ENCODE measurements at regions not wholly inside any gene's neighbourhood (a gene's known extent, or its start where the extent isn't known, plus 50 kb on each side); places are given as distances from the start of the nearest gene placed in this dataset.

DNA sequence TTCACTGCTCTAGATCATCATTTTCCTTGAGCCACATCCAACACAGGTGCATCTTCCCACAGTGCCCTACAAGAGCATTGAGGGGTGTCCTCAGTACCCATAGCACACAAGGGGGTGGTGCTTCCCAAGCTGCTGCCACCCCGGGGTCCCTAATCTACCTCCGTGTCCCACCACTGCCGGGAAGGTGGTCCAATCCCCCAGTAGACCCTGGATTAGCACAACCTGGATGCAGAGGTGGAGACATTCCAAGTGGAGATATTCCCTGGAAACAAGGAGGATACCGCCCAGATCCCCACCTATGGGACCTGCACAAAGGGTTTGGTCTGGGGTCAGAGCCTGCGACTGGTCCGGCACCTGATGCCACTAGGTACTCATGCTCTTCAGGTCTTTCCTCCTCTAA lies 284.8 kb upstream of the PPP2R2D start:
- Mint-ChIP-seq H3K9me3 (peaks cover 5% of the 10 kb centered on the region), H3K4me1 (no peaks in the 10 kb centered on the region), H3K27ac (ENCODE audit: low read depth) (no peak overlapping the region), H3K36me3 (ENCODE audit: insufficient read depth) (no peaks in the 10 kb centered on the region), H3K4me3 (no peak overlapping the region), H3K27me3 (peaks cover 17% of the 10 kb centered on the region)
- no peak for DNase-seq (ENCODE audit: low spot score in 2 of 2)
- ATAC-seq (replicated peaks; ENCODE audit: extremely low read depth, poor library complexity, severe bottlenecking) = no peak

DNA sequence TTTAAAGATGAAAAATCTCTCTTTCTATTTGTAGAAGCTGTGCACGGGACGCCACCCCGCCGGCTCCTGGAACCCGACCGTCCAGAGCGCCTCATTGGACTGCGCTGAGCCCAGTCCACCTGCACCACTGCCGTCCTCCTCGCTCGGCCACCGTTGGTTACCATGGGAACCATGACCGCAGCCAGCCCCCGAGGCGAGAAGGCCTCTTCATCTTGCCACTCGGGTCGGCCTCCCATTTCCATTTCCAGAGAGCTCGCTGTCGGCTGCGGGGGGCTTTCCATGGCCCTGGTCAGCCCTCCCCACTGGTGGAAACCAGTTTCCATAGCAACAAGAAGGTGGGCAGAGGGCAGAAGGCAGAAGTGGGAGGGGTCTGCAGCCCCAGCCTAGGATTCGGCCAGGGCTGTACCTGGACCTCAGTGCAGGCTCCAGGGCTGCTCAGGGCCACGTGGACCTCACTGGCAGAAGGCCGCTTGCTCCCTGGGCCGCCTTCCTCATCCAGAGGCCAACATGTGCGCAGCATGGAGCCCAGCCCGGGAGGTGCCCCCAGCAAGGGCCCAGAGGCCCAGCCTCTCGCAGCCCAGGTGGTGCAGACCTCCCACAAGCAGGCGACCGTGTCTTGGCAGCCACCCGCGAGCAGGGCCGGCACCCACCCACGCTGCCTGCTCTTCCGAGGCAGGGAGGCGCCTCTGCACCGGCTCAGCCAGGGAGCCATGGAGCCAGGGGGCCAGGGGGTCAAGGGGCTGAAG lies 283.5 kb upstream of the PPP2R2D start:
- H3K9me3 Mint-ChIP-seq = peaks cover 5% of the 10 kb centered on the region

DNA sequence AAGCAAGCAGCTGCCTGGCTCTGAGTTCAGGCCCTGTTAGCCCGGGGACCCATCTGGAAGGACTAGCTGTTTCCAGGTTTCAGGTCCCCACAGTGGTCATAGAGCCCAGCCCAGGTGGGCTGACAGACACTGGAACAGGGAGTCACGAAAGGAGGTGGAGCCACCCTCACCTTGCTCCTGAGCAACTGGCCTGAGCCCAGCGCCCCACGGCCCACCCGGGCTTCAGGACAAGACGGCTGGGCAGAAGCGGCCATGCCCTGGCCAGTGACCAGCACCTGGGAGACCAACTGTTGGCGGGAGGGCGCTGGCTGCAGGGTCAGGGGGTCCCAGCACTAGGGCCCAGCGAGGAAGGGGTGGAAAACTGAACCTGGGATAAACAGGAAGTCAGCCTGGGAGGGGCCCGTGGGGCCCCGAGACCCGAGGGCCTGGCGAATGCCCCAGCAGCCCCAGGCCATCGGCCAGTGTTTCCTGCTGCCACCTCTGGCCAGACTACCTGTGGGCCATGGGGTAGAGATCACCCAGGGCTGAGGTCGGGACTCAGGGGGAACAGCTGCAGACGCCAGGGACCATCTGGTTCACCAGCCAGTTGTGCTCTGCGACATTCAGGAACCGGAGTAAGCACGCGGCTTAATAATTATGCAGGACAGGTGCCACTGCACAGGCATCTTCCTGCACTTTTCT lies 282.1 kb upstream of the PPP2R2D start:
- Mint-ChIP-seq H3K27ac (ENCODE audit: low read depth) (no peak overlapping the region), H3K9me3 (peaks cover 4% of the 10 kb centered on the region), H3K4me3 (no peak overlapping the region), H3K4me1 (no peaks in the 10 kb centered on the region), H3K27me3 (peaks cover 12% of the 10 kb centered on the region), H3K36me3 (ENCODE audit: insufficient read depth) (no peaks in the 10 kb centered on the region)
- DNase-seq (ENCODE audit: low spot score in 2 of 2) (no peak), ATAC-seq (replicated peaks; ENCODE audit: extremely low read depth, poor library complexity, severe bottlenecking) (no peak)

More for the DNA sequence above, 283.5 kb upstream of the PPP2R2D start:
- H3K27ac Mint-ChIP-seq (ENCODE audit: low read depth) = no peak overlapping the region
- H3K36me3 Mint-ChIP-seq (ENCODE audit: insufficient read depth) = no peaks in the 10 kb centered on the region
- H3K4me3 Mint-ChIP-seq = no peak overlapping the region
- H3K27me3 Mint-ChIP-seq = peaks cover 17% of the 10 kb centered on the region
- no peaks in the 10 kb centered on the region for H3K4me1 Mint-ChIP-seq
- no peak for DNase-seq (ENCODE audit: low spot score in 2 of 2)
- no peak for ATAC-seq (replicated peaks; ENCODE audit: extremely low read depth, poor library complexity, severe bottlenecking)

DNA sequence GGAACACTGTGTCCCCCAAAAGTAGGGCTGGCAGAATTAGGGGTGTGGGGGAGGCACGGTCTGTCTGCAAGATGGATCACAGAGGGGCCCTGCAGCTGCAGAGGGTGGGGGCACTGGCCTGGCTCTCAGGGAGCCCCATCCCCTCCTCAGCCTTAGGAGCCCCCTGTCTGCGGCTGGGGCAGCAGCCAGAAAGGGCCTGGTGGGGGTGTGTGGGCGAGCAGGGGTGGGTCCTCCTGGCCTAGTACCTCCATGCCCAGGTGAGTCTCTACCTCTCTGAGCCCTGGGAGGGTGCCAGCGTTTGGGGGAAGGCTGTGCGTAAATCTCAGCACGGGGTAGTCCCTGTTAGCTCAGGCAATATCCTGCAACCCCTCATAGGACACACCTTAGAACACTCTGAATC lies 280.5 kb upstream of the PPP2R2D start:
- Mint-ChIP-seq H3K4me1 (no peaks in the 10 kb centered on the region), H3K27me3 (no peaks in the 10 kb centered on the region), H3K9me3 (no peaks in the 10 kb centered on the region), H3K27ac (ENCODE audit: low read depth) (no peak overlapping the region), H3K4me3 (no peak overlapping the region), H3K36me3 (ENCODE audit: insufficient read depth) (no peaks in the 10 kb centered on the region)
- ATAC-seq (replicated peaks; ENCODE audit: extremely low read depth, poor library complexity, severe bottlenecking) (no peak), DNase-seq (ENCODE audit: low spot score in 2 of 2) (no peak)

DNA sequence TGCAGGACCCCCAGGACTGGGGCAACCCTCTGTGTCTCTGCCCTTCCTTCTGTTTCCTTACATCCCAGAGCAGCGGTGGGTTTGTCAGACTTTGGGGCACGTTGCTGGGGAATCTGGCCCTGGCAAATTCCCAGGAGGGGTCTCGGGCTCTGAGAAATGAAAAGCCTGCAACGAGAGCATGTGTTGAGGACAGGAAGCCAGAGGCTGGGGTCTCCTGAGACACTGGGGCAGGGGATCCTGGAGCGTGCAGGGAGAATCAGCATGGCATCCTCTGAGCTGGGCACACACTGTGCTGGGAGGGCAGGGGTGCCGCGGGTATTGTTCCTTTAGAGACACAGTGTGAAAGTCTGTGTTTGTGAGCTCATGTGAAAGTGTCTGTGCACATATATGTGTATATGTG lies 279.9 kb upstream of the PPP2R2D start:
- ATAC-seq (replicated peaks; ENCODE audit: extremely low read depth, poor library complexity, severe bottlenecking) = no peak
- Mint-ChIP-seq H3K4me3 (no peak overlapping the region), H3K27ac (ENCODE audit: low read depth) (no peak overlapping the region), H3K27me3 (no peaks in the 10 kb centered on the region), H3K4me1 (no peaks in the 10 kb centered on the region), H3K36me3 (ENCODE audit: insufficient read depth) (no peaks in the 10 kb centered on the region), H3K9me3 (no peaks in the 10 kb centered on the region)
- no peak for DNase-seq (ENCODE audit: low spot score in 2 of 2)

DNA sequence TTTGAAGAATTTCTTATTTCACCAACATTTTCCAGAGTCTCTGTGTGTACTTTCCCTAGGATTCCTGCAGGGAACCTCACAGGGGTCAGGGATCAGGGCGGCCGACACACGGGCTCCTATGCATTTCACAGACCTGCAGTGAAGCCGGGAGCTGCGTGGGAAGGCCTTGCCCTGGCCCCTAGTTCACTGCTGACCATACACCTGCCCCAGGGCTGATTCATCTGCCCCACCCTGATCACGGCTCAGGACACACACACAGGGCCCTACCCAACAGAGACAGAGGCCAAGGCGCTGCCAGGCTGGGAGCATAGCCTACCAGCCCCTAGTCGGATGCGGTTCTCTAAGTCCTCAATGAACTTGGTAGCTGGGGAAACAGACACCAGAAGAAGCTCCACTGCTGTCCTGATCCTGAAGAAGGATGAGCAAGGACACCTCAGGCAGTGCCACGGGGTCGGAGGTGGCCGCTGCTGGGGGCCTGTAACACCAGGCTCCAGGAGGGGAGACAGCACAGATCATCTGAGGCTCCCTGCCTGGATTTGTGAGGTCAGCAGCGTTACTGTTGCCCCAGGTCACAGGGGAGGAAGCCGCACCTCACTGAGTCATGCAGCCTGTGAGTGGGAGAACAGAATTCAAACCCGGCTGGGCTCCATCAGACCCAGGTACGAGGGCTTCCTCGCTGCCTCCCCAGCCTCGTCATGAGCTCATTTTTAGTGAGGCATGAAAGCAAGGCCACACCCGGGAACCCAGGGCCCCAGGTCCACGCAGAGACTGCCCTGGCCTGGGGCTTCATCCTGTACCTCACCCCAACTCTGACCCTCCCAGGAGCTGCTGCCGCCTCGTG lies 278.8 kb upstream of the PPP2R2D start:
- DNase-seq (ENCODE audit: low spot score in 2 of 2) (no peak), ATAC-seq (replicated peaks; ENCODE audit: extremely low read depth, poor library complexity, severe bottlenecking) (no peak)
- no peaks in the 10 kb centered on the region for H3K27me3 Mint-ChIP-seq
- no peak overlapping the region for H3K4me3 Mint-ChIP-seq
- no peaks in the 10 kb centered on the region for H3K4me1 Mint-ChIP-seq
- H3K36me3 Mint-ChIP-seq (ENCODE audit: insufficient read depth) = no peaks in the 10 kb centered on the region
- no peak overlapping the region for H3K27ac Mint-ChIP-seq (ENCODE audit: low read depth)
- H3K9me3 Mint-ChIP-seq = no peaks in the 10 kb centered on the region

DNA sequence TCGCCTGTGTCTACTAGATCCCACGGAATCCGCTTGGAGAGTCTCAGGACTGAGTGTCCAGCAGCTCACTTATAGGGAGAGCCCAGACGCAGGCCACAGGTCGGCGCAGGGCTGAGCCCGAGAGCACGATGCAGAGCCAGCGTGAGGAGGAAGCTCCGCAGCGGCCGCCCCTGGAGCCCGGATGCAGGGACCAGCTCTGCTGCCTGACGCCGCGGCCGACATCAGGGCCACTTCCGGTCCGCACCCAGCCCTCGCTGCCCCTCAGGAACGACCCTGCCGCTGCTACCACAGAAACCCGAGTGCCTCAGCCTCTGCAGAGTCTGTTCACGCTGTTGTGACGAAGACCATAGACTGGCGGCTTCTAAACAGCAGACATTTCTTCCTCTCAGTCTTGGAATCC lies 275.8 kb upstream of the PPP2R2D start:
- DNase-seq (ENCODE audit: low spot score in 2 of 2) (no peak), ATAC-seq (replicated peaks; ENCODE audit: extremely low read depth, poor library complexity, severe bottlenecking) (no peak)
- H3K4me1 Mint-ChIP-seq = no peaks in the 10 kb centered on the region
- H3K9me3 Mint-ChIP-seq = peaks cover 6% of the 10 kb centered on the region
- H3K27ac Mint-ChIP-seq (ENCODE audit: low read depth) = no peak overlapping the region
- peaks cover 3% of the 10 kb centered on the region for H3K36me3 Mint-ChIP-seq (ENCODE audit: insufficient read depth)
- no peak overlapping the region for H3K4me3 Mint-ChIP-seq
- no peaks in the 10 kb centered on the region for H3K27me3 Mint-ChIP-seq

DNA sequence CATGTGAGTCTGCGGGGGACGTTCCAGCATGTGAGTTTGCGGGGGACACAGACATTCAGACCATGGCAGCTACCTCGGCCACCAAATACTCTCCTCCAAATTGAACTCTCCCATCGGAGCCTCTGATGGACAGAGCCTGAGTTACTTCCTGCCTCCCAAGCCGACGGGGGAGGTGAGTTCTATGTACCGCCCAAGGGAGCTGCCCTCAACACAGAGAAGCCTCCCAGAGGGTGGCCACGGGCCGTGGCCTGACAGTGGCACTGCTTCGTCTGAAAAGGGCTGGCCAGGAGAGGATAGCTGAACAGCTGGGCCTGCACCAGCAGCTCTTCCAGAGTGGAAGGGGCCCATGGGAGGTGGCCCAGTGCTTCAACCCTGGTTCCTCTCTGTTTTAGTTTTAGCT lies 274.5 kb upstream of the PPP2R2D start:
- H3K4me1 Mint-ChIP-seq = no peaks in the 10 kb centered on the region
- DNase-seq (ENCODE audit: low spot score in 2 of 2) = no peak
- ATAC-seq (replicated peaks; ENCODE audit: extremely low read depth, poor library complexity, severe bottlenecking) = no peak
- no peaks in the 10 kb centered on the region for H3K27me3 Mint-ChIP-seq
- no peak overlapping the region for H3K4me3 Mint-ChIP-seq
- no peak overlapping the region for H3K27ac Mint-ChIP-seq (ENCODE audit: low read depth)
- peaks cover 3% of the 10 kb centered on the region for H3K36me3 Mint-ChIP-seq (ENCODE audit: insufficient read depth)
- H3K9me3 Mint-ChIP-seq = peaks cover 6% of the 10 kb centered on the region

DNA sequence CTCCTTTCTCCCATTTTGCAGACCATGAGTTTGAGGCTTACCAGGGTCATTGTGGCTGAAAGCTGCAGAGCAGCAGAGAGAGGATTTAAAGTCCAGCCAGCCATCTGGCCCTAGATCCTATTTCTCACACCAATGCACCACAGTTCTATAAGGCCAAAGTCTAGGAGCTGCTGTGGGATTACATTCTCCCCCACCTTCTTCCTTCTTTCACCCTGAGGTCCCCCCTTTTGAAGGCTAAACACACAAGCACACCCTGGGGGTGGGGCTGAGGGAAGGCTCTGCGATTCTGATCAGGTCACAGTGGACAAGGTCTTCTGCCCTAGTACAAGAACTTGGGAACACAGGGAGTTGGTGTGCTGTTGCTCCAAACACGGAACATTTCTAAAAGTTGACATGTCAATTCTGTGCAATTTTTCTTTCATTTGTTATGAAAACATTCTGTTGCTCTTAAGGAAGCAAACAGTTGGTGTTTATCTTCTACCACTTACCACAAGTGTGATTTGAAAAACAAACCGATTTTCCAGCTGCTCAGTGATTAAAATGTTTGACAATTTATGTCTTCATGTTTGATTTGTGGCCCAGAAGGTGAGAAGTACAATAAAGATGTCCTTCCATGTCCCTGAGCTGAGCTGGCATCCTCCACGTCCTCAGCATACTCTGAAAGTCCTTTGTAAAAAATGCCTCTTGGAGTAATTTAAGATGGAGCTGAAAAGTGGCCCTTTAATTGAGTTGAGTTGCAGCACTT lies 271.6 kb upstream of the PPP2R2D start:
- Mint-ChIP-seq H3K4me3 (no peak overlapping the region), H3K27me3 (no peaks in the 10 kb centered on the region), H3K9me3 (peaks cover 6% of the 10 kb centered on the region), H3K36me3 (ENCODE audit: insufficient read depth) (peaks cover 3% of the 10 kb centered on the region), H3K27ac (ENCODE audit: low read depth) (no peak overlapping the region), H3K4me1 (no peaks in the 10 kb centered on the region)
- no peak for ATAC-seq (replicated peaks; ENCODE audit: extremely low read depth, poor library complexity, severe bottlenecking)
- DNase-seq (ENCODE audit: low spot score in 2 of 2) = no peak

DNA sequence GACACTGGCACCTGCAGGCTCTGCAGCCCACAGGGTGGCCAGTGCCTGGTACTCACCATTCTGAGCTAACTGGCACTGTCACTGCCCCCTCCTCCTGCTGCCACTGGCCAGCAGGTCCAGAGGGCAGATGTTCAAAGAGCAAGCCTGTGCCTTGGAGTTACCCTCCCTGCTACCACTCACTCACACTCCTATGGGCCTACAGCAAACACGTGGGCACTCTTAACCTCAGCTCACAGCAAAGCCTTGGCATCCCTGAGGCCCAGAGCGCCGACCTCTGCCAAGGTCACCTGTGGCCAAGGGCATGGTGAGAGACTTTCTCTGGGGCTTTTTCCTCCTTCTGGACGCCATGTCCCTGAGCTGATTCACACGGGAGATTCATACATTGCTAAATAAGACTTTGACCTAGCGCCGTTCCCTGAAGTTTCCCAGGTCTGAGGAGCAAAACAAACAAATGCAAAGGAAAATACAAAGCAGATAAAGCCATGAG lies 270.0 kb upstream of the PPP2R2D start:
- DNase-seq (ENCODE audit: low spot score in 2 of 2) (no peak), ATAC-seq (replicated peaks; ENCODE audit: extremely low read depth, poor library complexity, severe bottlenecking) (no peak)
- H3K27me3 Mint-ChIP-seq = no peaks in the 10 kb centered on the region
- no peak overlapping the region for H3K4me3 Mint-ChIP-seq
- no peaks in the 10 kb centered on the region for H3K4me1 Mint-ChIP-seq
- H3K36me3 Mint-ChIP-seq (ENCODE audit: insufficient read depth) = peaks cover 3% of the 10 kb centered on the region
- peaks cover 9% of the 10 kb centered on the region for H3K9me3 Mint-ChIP-seq
- no peak overlapping the region for H3K27ac Mint-ChIP-seq (ENCODE audit: low read depth)

DNA sequence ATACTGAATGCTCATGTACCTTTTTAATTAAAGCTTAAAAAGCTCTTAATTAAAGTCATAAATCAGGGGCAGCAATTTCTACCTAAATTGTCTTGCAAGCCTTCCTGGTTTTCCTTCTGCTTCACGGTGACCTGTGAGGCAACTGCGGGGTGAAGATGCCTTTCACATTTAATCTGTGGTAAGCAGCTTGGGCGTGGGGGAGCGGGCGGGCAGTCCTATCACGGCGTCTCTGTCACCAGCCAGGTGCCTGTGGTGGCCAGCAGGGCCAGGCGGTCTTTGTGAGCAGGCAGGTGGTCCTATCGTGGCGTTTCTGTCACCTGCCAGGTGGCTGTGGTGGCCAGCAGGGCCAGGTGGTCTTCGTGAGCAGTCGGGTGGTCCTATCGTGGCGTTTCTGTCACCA lies 269.2 kb upstream of the PPP2R2D start:
- no peak for DNase-seq (ENCODE audit: low spot score in 2 of 2)
- H3K27me3 Mint-ChIP-seq = no peaks in the 10 kb centered on the region
- no peak for ATAC-seq (replicated peaks; ENCODE audit: extremely low read depth, poor library complexity, severe bottlenecking)
- H3K4me3 Mint-ChIP-seq = no peak overlapping the region
- H3K9me3 Mint-ChIP-seq = peaks cover 11% of the 10 kb centered on the region
- H3K36me3 Mint-ChIP-seq (ENCODE audit: insufficient read depth) = peaks cover 3% of the 10 kb centered on the region
- H3K27ac Mint-ChIP-seq (ENCODE audit: low read depth) = no peak overlapping the region
- H3K4me1 Mint-ChIP-seq = no peaks in the 10 kb centered on the region

DNA sequence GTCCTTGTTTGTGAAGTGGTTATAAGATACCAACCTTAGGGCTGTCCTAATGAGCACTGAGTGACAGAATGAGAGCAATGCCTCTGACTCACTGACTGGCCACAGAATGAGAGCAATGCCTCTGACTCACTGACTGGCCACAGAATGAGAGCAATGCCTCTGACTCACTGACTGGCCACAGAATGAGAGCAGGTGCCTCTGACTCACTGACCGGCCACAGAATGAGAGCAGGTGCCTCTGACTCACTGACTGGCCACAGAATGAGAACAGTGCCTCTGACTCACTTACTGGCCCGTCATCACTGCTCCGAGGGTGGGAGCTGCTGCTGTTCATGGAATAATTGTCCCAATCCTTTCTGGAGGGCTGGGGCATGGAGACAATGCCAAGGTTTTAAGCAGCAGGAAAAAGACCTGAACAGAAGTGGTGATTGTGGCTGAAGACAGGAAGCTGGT lies 265.2 kb upstream of the PPP2R2D start:
- Mint-ChIP-seq H3K9me3 (peaks cover 9% of the 10 kb centered on the region), H3K4me1 (no peaks in the 10 kb centered on the region), H3K27me3 (no peaks in the 10 kb centered on the region), H3K27ac (ENCODE audit: low read depth) (no peak overlapping the region), H3K4me3 (no peak overlapping the region), H3K36me3 (ENCODE audit: insufficient read depth) (no peaks in the 10 kb centered on the region)
- peak in 1 of 2 donors; percentile 3 for DNase-seq (ENCODE audit: low spot score in 2 of 2)
- no peak for ATAC-seq (replicated peaks; ENCODE audit: extremely low read depth, poor library complexity, severe bottlenecking)
